ENCODE measurements at regions not wholly inside any gene's neighbourhood (a gene's known extent, or its start where the extent isn't known, plus 50 kb on each side); places are given as distances from the start of the nearest gene placed in this dataset.

DNA sequence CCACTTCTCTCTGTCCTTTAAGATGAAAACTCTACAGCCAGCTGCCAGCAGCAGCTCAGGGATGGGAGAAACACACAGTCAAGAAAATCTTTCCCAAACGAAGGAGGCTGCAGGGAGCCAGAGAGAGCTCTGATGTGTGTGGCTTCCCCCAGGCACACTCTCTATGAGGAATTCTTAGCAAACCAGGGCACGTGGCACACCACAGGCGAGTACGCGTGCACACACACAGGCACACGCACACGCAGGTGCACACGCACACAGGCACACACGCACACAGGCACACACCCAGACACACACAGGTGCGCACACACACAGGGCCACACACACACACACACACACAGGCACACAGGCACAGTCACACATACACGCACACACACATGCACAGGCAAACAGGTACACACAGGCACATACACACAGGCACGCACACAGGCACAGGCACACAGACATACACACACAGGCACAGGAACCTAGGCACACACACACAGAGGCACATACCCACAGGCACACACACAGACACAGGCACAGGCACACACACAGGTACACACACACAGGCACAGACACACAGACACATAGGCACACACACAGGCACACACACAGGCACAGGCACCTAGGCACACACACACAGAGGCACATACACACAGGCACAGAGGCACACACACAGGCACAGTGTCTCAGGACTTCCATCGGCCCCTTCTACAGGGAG lies 91.5 kb upstream of the ATP2B2 start:
- TF ChIP-seq EZH2 (IDR thresholded peaks at IDR 0.05; ENCODE audit: borderline replicate concordance, low read depth, low read length, severe bottlenecking): no peak
- TF ChIP-seq CTCF (IDR thresholded peaks at IDR 0.05; ENCODE audit: borderline replicate concordance, extremely low read depth, low read length, poor library complexity, severe bottlenecking): no peak
